H1 (cell line): ENCODE measurements at regions not wholly inside any gene's neighbourhood (a gene's known extent, or its start where the extent isn't known, plus 50 kb on each side); places are given as distances from the start of the nearest gene placed in this dataset.

Experiments
- KDM5A ChIP-seq: fragments of 200-600 bp; IDR thresholded peaks from 2 replicates; pipeline ENCODE4 v1.7.1; 2012; ENCODE audit warnings: mild to moderate bottlenecking, low read length, inconsistent platforms, mixed read lengths
- TF ChIP-seq, protein P1 (sequence below): IDR thresholded peaks from 2 replicates; pipeline ENCODE4 v1.6.1; 2012; ENCODE audit warnings: inconsistent platforms

DNA sequence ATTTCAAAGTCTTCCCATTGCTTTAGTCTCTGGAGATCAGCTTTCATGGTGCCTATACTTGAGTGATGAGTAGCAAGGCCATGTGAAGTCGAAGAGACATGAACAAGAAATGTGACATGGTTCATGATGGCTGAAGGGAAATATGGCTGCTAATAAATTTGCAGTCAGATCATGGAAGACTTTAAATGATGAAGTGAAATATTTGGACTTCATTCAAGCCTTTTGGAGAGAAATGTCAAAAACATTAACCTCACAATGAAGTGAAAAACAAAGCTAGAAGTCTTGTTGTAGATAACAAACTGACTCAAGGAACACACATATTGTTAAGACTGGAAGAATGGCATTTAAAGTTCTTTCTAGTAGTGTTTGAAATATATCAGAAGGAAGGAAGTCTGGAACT, 120.3 kb upstream of the CCDC54 start (continued):
- TF ChIP-seq, protein P1, sequence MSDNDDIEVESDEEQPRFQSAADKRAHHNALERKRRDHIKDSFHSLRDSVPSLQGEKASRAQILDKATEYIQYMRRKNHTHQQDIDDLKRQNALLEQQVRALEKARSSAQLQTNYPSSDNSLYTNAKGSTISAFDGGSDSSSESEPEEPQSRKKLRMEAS, result no peak
- no peak for TF ChIP-seq KDM5A
